Neural progenitor cell (in vitro differentiated cells): ENCODE measurements at regions not wholly inside any gene's neighbourhood (a gene's known extent, or its start where the extent isn't known, plus 50 kb on each side); places are given as distances from the start of the nearest gene placed in this dataset.

Source experiments
- DNase-seq: peaks from one replicate; pipeline ENCODE4 v3.0.0-alpha.2; 2016; ENCODE audit warnings: low spot score
- H2AFZ ChIP-seq: fragments of 200-600 bp; sonication (generic); replicated peaks from 2 replicates; pipeline ENCODE4 v1.6.1; 2016; ENCODE audit warnings: antibody characterized with exemption
- H3F3A ChIP-seq: fragments of 200-600 bp; sonication (generic); 2 replicates; pipeline ENCODE4 v1.6.1; 2016; ENCODE audit warnings: antibody characterized with exemption, low read depth
- H3K27ac ChIP-seq: fragments of 200-600 bp; sonication (generic); 2 replicates; pipeline ENCODE4 v1.5.1; 2016; ENCODE audit warnings: mild to moderate bottlenecking
- H3K27me3 ChIP-seq: fragments of 200-600 bp; sonication (generic); 2 replicates; pipeline ENCODE4 v1.6.1; 2016; ENCODE audit warnings: mild to moderate bottlenecking, moderate library complexity
- H3K36me3 ChIP-seq: fragments of 200-600 bp; sonication (generic); 2 replicates; pipeline ENCODE4 v1.5.1; 2016
- H3K4me1 ChIP-seq: fragments of 200-600 bp; sonication (generic); 2 replicates; pipeline ENCODE4 v1.6.1; 2016; ENCODE audit warnings: mixed run types
- H3K4me2 ChIP-seq: fragments of 200-600 bp; sonication (generic); 2 replicates; pipeline ENCODE4 v1.6.1; 2016
- H3K4me3 ChIP-seq: fragments of 200-600 bp; sonication (generic); 2 replicates; pipeline ENCODE4 v1.5.1; 2016
- H3K79me2 ChIP-seq: fragments of 200-600 bp; sonication (generic); 2 replicates; pipeline ENCODE4 v1.6.1; 2016; ENCODE audit warnings: low read depth
- H3K9ac ChIP-seq: fragments of 200-600 bp; sonication (generic); 2 replicates; pipeline ENCODE4 v1.6.1; 2016
- H3K9me3 ChIP-seq: fragments of 200-600 bp; sonication (generic); 2 replicates; pipeline ENCODE4 v1.5.1; 2016; ENCODE audit warnings: low read depth
- H4K20me1 ChIP-seq: fragments of 200-600 bp; sonication (generic); 2 replicates; pipeline ENCODE4 v1.6.1; 2016; ENCODE audit warnings: low read depth
- H3K27ac Mint-ChIP-seq: 3 replicates; pipeline ENCODE4 v1.8.0; 2021; ENCODE audit warnings: mixed read lengths
- H3K27me3 Mint-ChIP-seq: 2 replicates; pipeline ENCODE4 v1.8.0; 2022; ENCODE audit warnings: low read depth, mild to moderate bottlenecking, inconsistent platforms, moderate library complexity, mixed read lengths; ENCODE audit not compliant: insufficient read depth
- H3K36me3 Mint-ChIP-seq: 3 replicates; pipeline ENCODE4 v1.8.0; 2021; ENCODE audit warnings: mixed read lengths
- H3K4me1 Mint-ChIP-seq: 3 replicates; pipeline ENCODE4 v1.8.0; 2021; ENCODE audit warnings: mixed read lengths
- H3K4me3 Mint-ChIP-seq: 3 replicates; pipeline ENCODE4 v1.8.0; 2021; ENCODE audit warnings: mild to moderate bottlenecking, moderate library complexity, mixed read lengths
- H3K9me3 Mint-ChIP-seq: 3 replicates; pipeline ENCODE4 v1.8.0; 2020; ENCODE audit warnings: mixed read lengths
- CTCF ChIP-seq: fragments of 200-600 bp; sonication (generic); IDR thresholded peaks from 2 replicates; pipeline ENCODE4 v1.5.1; 2017; ENCODE audit warnings: antibody characterized with exemption, mild to moderate bottlenecking
- EZH2 ChIP-seq: fragments of 200-600 bp; sonication (generic); IDR thresholded peaks from 2 replicates; pipeline ENCODE4 v1.6.1; 2017; ENCODE audit warnings: antibody characterized with exemption, mild to moderate bottlenecking, moderate library complexity
- EZH2phosphoT487 ChIP-seq: fragments of 200-600 bp; sonication (generic); IDR thresholded peaks from 2 replicates; pipeline ENCODE4 v1.6.1; 2017; ENCODE audit warnings: antibody characterized with exemption

DNA sequence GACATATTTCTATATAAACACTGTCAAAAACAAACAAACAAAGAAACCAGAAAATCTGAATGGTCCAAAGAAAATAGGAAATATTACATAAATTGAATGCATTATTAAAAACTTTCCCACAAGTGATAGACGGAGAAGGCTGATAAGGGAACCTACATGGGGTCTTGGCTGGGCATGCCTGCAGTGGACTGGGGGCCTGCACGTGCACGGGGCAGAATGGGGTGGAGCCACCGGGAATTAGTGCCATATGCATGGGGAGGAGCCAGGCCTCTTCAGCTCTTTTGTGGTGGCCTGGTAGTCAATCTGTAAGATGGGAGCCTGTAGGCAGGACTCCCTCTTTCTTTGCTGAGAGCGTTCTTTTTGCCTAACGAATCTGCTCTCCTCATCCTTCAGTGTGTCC lies 1031.7 kb upstream of the FBXO33 start:
- TF ChIP-seq CTCF, result no peak
- TF ChIP-seq EZH2phosphoT487, result no peak
- TF ChIP-seq EZH2, result no peak
- no peak overlapping the region for H3K27ac Mint-ChIP-seq
- H3K27me3 Mint-ChIP-seq, result no peaks in the 10 kb centered on the region
- Histone ChIP-seq H4K20me1 (no peaks in the 10 kb centered on the region), H3K4me1 (no peaks in the 10 kb centered on the region), H3K9me3 (peaks cover 11% of the 10 kb centered on the region), H3K4me3 (no peak overlapping the region), H2AFZ (no peak overlapping the region), H3K36me3 (peaks cover 3% of the 10 kb centered on the region), H3F3A (no peaks in the 10 kb centered on the region), H3K27ac (no peak overlapping the region), H3K27me3 (no peaks in the 10 kb centered on the region), H3K79me2 (no peaks in the 10 kb centered on the region), H3K4me2 (no peak overlapping the region), H3K9ac (no peak overlapping the region)
- no peak for DNase-seq
- H3K36me3 Mint-ChIP-seq, result no peaks in the 10 kb centered on the region
- peaks cover 9% of the 10 kb centered on the region for H3K9me3 Mint-ChIP-seq
- H3K4me1 Mint-ChIP-seq, result no peaks in the 10 kb centered on the region
- no peak overlapping the region for H3K4me3 Mint-ChIP-seq

GRCh38 chr14:40452674-40453073 lies 1020.4 kb upstream of the FBXO33 start:
- Histone ChIP-seq H3K4me1 (no peaks in the 10 kb centered on the region), H3K9me3 (no peaks in the 10 kb centered on the region), H3K79me2 (no peaks in the 10 kb centered on the region), H4K20me1 (no peaks in the 10 kb centered on the region), H3F3A (no peaks in the 10 kb centered on the region), H3K4me3 (no peak overlapping the region), H3K4me2 (no peak overlapping the region), H3K36me3 (no peaks in the 10 kb centered on the region), H2AFZ (no peak overlapping the region), H3K9ac (no peak overlapping the region), H3K27ac (no peak overlapping the region), H3K27me3 (no peaks in the 10 kb centered on the region)
- no peaks in the 10 kb centered on the region for H3K36me3 Mint-ChIP-seq
- H3K4me3 Mint-ChIP-seq, result no peak overlapping the region
- H3K27ac Mint-ChIP-seq, result no peak overlapping the region
- H3K27me3 Mint-ChIP-seq, result no peaks in the 10 kb centered on the region
- no peak for DNase-seq
- H3K4me1 Mint-ChIP-seq, result no peaks in the 10 kb centered on the region
- no peak for TF ChIP-seq EZH2
- TF ChIP-seq CTCF, result no peak
- TF ChIP-seq EZH2phosphoT487, result no peak
- no peaks in the 10 kb centered on the region for H3K9me3 Mint-ChIP-seq

DNA sequence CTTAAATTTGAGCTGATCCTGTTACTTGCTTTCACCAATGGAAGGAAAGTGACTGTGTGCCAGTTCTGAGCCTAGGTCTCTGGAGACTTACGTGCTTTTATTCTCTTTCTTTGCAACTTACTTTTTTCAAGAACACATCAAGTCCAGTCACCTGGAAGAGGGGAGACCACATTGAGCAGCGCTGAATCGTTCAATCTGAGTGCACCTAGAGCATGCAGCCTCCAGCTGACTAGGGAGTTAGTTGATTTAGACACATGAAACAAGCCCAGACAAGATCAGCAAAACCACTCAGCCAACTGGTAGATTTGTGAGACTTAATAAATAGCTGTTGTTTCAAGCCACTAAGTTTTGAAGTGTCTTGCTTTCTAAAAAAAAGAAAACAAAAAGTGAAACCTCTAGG lies 1014.8 kb upstream of the FBXO33 start:
- Histone ChIP-seq H3F3A (no peaks in the 10 kb centered on the region), H3K27me3 (no peaks in the 10 kb centered on the region), H3K9me3 (no peaks in the 10 kb centered on the region), H3K36me3 (no peaks in the 10 kb centered on the region), H3K4me3 (no peak overlapping the region), H3K4me2 (no peak overlapping the region), H3K79me2 (no peaks in the 10 kb centered on the region), H2AFZ (peak overlapping the region; percentile 45), H3K9ac (no peak overlapping the region), H3K27ac (no peak overlapping the region), H4K20me1 (no peaks in the 10 kb centered on the region), H3K4me1 (no peaks in the 10 kb centered on the region)
- TF ChIP-seq EZH2phosphoT487 (no peak), EZH2 (no peak), CTCF (no peak)
- Mint-ChIP-seq H3K9me3 (no peaks in the 10 kb centered on the region), H3K4me3 (no peak overlapping the region), H3K4me1 (no peaks in the 10 kb centered on the region), H3K36me3 (no peaks in the 10 kb centered on the region), H3K27ac (no peak overlapping the region), H3K27me3 (no peaks in the 10 kb centered on the region)
- peak; percentile 1 for DNase-seq

GRCh38 chr14:40445020-40445419 lies 1012.8 kb upstream of the FBXO33 start:
- Histone ChIP-seq H3K79me2 (no peaks in the 10 kb centered on the region), H3K27me3 (no peaks in the 10 kb centered on the region), H3K4me3 (no peak overlapping the region), H3K4me1 (no peaks in the 10 kb centered on the region), H3K9ac (no peak overlapping the region), H4K20me1 (no peaks in the 10 kb centered on the region), H3K4me2 (no peak overlapping the region), H3K27ac (no peak overlapping the region), H3F3A (no peaks in the 10 kb centered on the region), H2AFZ (no peak overlapping the region), H3K36me3 (no peaks in the 10 kb centered on the region), H3K9me3 (no peaks in the 10 kb centered on the region)
- DNase-seq, result no peak
- Mint-ChIP-seq H3K27ac (no peak overlapping the region), H3K27me3 (no peaks in the 10 kb centered on the region), H3K4me3 (no peak overlapping the region), H3K9me3 (no peaks in the 10 kb centered on the region), H3K36me3 (no peaks in the 10 kb centered on the region), H3K4me1 (no peaks in the 10 kb centered on the region)
- TF ChIP-seq CTCF, result no peak
- no peak for TF ChIP-seq EZH2phosphoT487
- TF ChIP-seq EZH2, result no peak
